ENCODE measurements at regions not wholly inside any gene's neighbourhood (a gene's known extent, or its start where the extent isn't known, plus 50 kb on each side); places are given as distances from the start of the nearest gene placed in this dataset.

DNA sequence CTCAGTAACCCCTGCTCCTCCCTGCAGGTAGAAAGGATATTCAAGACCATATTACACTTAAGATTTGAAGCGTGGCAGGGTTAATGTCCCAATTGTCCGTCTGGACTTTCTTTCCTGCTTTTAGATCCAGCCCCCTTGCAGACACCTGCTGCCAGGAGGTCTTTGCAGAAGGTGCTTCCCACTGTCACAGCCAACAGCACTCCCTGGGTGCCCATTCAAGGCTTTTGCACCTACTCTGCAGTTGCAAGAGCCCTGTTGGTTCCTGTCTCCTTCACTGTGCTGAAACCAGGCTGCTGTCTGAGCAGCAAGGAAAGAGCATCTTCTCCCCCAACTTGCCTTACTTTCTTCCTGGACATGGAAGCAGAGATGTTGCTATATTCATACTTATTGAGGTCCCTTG is 1043.0 kb upstream of the POU3F3 start:
- DNase-seq (ENCODE audit: low read depth), result no peak

DNA sequence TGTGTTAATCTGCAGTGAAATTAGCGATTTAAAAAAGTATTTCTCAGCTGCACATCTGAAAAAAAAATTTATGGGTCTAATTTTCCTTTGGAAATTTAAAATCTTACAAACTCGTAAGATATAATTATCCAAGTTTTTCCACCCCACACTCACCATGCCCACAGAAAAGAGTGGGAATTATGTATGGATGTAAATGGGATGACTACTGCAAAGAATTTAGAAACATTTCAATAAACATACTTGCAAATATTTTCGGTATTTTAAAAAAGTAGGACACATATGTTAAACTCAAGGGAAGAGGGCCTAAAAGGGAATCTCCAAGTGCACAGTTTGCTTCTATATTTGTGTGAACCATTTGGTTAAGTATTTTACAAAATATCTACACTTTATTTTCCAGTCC is 1039.9 kb upstream of the POU3F3 start:
- no peak for DNase-seq (ENCODE audit: low read depth)

DNA sequence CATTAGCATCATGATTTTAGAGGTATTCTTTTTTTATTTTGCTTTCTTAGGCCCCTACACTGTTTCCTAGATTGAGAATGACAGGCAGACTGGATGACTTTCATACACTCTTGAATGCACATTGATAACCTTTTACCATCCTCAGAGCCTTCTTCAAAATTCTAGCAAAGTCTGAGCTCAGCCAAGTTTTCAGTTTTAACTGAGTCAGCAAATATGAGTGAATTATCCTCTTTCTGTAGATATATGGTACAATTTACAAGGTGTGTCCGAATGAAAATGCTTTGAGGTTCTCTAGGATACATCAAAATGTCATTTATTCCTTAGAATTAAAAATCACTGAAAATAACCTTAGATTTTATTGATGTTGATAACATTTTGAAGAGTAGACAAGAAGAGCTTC is 1038.2 kb upstream of the POU3F3 start:
- DNase-seq (ENCODE audit: low read depth), result no peak

DNA sequence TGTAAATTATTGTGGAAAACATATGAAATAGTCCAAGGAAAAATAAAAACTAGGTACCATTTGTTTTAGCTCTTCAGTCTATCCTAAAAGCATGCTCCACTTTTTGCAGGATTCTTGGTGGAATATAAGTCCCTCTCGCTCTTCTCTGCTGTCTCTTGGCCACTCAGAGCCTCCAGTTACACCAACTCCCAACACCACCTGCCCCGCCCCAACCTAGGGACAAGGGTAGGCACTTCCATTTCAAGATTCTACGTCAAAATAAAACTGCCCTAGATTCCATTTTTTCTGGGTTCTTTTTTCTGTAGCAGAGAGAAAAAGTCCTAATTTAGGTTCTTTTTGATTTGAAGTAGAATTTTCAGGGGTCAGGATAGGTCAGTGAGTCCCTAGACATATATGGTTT is 1036.2 kb upstream of the POU3F3 start:
- DNase-seq (ENCODE audit: low read depth), result no peak

DNA sequence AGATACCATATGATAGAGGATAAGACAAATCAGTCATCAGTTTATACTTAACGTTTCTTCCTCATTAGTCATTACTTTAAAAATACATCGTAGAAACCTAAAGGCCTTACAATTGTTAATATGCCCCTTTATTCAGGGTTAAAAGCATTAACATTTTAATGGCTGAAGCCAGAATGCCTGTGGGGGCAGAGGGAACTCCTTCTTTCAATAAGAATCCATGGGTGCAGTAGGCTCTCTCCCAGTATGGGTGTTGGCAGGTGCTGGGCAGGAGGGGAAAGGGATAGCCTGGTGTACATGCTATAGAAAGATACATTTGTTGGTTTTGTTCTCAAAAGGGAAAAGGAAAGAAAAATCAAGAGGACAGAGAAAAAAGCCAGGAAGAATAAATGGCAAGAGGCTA is 1035.7 kb upstream of the POU3F3 start:
- no peak for DNase-seq (ENCODE audit: low read depth)

DNA sequence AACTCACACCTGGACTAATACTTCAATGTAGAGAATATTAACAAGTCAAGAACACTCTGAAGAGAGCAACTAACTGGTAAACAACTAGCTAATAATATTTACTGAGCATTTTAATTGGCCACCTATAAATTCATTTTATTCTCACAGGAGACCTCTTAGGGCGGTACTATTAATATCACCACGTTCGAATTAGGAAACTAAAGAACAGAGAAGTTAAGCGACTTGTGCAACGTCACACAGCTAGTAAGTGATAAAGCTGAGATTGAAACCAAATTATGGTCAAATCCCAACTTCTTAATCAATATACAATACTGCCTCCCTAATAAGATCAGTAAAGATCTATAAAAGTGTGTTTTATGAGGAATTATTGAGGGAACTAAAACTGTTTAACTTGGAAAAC is 1034.3 kb upstream of the POU3F3 start:
- DNase-seq (ENCODE audit: low read depth), result no peak

DNA sequence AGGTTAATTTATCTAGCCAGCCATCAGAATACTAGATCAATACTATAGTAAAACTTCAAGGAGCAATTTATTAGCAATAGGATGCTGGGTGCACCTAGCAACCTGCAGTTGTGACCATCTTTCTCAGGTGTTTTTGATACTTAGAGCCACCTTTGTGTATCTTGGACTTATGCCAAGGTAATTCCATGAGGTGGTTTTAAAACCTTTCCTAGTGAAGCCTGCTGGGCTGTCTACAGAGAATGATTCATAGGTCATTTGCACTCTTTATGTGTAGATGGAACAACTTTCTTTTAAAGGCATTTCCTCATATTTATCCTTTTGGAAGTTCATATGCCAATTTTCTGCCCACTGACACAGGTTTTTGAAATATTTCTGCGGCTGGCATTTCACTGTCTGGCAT is 1030.1 kb upstream of the POU3F3 start:
- no peak for DNase-seq (ENCODE audit: low read depth)

DNA sequence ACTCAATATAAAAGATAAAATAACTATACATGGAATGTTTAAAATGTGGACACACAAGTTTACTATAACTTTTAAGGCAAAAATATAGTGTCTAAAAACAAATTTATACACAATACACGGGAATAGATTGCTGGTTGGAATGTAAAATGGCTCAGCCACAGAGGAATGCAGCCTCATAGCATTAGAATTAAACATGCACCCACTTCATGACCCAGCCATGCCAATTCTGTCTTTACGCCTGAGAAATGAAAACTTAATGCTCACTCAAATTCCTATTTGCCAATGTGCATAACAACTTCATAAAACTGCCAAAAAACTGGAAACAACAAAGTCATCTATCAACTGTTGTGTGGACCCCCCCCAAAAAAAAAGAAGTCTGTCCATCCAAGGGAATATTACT is 1006.6 kb upstream of the POU3F3 start:
- no peak for DNase-seq (ENCODE audit: low read depth)

DNA sequence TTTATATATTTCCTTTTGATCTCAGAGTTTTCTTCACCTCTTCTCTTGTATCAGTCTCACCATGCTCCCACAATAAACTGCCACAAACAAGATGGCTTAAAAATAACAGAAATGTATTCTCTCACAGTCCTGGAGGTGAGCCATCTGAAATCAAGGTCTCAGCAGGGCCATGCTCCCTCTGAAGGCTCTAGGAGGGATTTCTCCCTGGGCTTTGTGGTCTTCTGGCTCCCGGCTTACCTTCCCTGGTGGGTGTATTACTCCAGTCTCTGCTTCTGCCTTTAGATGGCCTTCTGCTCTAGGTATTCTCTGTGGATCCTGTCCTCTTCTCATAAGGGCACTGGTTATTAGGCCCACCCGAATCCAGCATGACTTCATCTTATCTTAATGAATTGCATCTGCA is 994.7 kb upstream of the POU3F3 start:
- no peak for DNase-seq (ENCODE audit: low read depth)

DNA sequence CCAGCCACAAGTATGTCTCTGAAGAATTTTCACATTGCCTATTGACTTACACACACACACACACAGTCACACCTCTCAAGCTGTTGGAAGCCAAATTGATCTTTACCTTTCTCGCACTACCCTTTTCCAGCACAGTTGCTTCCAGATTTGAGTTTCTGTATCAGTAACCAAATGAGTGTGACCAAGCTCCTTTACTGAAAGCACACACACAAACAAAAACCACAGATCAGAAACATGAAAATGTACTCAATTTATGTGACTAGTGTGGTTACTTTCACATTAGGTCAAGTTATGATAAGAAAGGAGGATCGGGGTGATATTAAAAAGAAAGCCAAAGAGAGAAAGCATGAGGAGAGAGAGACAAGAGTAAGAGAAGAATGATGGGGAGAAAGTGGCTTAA is 993.9 kb upstream of the POU3F3 start:
- no peak for DNase-seq (ENCODE audit: low read depth)

DNA sequence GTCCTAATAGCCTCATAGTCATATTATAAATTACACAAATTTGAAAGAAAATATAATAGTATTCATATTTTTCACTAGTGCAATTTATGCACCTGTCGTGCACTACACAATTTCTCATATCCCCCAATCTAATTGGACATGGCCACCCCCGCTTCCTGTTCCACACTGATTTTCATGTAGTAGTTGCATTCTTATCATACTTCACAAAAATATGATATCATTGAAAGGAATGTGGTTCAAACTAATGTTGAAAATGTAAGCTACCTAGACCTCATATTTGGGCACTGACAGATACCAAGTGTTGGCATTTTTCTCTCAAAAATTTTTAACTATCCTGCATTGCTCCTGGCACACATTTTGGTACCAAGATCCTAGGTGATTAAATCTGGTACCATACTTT is 985.5 kb upstream of the POU3F3 start:
- no peak for DNase-seq (ENCODE audit: low read depth)

DNA sequence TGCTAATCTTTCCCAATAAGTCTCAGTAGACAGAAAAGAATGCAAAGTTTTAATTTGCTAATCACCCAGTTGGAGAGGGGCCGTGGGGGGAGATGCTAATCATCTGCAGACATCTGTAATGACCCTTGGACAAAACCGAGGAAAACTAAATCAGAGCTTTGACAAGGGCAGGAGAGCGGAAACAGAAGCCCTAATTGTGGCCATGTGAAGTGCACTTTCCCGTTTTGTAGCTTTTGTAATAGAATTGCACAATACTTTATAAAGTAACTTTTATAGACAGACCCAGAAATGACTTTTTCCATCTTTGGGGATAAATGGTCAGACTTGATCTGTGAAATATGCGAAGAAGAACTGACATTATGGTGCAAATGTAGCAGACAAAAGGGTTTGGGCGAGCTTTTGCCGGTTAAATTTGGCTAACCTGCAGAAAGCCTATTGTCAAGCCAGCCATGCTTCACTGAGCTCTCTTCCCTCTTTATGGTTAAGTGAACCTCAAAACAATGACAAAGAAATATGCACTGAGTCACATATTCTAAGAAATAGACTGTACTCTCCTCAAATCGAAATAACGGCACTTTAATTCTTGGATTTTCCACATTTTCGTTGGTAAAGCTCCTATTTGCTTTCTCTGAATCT is 980.1 kb upstream of the POU3F3 start:
- DNase-seq (ENCODE audit: low read depth), result no peak

DNA sequence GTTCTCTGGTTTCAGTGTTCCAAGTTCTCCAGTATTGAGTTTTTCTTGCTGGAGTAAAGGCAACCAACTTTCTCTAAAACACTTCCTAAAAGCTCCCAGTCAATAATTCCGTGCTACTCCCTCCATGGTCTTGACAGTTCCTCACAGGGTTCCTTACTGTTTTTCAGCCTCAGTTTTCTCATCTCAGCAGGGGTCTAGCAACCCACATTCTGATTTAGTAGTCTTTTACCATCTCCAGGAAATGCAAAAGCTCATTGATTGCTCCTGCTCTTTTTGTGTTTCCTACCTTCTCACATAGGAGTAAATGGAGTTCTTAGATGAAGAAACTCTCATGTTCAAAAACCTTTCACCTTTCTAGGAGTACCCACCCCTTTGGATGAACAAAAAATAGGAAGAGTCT is 978.8 kb upstream of the POU3F3 start:
- DNase-seq (ENCODE audit: low read depth), result no peak

DNA sequence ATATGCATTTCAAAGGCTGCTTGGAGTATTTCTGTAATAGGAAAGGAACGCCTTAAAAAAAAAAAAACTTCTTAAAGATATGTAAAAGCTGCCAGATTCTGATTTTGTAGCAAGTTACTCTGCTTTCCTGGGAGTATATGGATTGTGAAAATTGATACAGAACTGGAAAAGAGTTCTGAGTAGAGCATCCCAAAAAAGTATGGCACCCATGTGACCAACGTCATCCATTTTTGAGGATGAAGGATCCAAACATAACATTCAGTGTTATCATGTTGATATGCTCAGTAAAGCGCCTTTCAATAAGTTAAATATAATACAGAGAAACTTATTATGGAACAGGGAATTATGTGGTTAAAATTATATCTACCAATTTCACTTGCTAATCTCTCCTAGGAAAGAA is 978.4 kb upstream of the POU3F3 start:
- DNase-seq (ENCODE audit: low read depth), result no peak

DNA sequence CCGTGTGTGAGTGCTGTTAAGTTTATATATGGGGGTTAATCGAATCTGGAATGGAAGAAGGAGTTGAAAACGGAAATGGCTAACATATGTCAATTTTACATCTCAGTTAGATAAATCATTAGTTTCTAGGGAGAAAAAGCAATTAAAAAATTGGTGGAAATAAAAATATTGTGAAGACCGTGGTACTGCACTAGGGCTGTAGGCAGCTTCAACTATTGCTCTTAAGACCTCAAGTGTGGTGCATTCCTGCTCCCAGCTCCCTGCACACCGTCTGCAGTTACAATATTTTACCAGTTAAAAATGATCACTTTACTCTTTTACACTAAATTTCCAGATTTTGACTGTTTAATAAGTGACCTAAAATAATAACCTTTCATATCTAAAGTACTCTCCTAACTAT is 977.3 kb upstream of the POU3F3 start:
- no peak for DNase-seq (ENCODE audit: low read depth)

DNA sequence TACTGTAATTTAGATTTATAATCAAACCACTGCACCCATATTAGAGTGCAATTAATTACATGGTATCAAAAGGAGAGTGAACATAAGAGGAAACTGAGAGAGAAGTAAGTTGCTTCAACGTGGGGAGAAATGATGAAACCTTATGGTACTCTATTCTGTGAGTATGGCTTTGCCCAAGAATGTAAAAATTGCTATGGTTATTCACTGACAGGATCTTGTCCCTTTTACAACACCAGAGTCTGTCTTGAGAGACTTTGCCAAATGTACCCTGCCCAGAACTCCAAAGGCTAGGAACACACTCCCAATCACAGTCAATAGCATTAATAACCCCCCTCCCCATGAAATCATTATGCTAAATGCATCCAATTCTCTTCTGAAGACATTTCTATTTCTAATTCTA is 974.8 kb upstream of the POU3F3 start:
- no peak for DNase-seq (ENCODE audit: low read depth)

DNA sequence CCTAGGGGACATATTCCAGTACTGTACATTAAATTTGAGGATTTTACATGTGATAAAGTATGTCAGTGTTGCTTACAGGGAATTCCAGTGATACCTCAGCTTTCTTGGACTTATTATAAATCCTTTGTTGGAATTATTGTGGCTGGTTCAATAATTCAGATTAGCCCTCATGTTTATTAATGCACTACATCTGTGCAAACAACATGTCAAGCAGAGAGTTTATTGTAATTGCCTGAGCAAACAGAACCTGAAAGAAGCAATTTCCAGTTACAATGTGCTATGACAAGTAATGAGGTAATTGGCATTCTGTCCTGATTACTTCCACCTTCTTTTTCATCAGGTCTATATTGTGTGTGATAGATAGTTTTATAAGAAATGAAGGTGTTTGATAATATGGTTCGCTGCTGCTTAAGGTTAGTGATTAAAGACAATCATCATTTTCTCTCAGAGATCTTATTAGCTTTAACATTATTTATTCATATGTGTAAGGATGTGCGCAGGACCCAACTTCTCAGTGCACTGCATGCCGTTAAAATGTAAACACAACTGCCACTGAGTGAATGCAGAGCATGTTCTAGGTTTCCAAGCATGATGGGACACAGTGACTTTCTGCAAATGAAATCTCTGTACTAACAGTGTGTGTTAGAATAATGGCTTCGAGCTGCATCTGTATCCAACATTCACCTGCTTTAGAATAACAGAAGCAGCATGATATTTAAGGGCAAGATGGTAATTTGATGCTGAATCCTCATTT is 973.7 kb upstream of the POU3F3 start:
- DNase-seq (ENCODE audit: low read depth), result no peak

DNA sequence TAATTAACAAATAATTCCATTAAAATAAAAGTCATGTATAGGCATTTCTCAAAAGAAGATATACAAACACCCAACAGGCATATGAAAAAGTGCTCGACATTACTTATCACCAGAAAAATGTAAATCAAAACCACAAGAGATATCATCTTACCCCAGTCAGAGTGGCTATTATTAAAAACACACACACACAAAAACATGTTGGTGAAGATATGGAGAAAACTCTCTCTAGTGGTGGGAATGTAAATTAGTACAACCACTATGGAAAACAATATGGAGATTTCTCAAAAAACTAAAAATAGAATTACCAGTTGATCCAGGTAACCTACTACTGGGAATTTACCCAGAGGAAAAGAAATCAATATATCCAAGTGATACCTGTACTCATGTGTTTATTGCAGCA is 966.3 kb upstream of the POU3F3 start:
- DNase-seq (ENCODE audit: low read depth), result no peak

DNA sequence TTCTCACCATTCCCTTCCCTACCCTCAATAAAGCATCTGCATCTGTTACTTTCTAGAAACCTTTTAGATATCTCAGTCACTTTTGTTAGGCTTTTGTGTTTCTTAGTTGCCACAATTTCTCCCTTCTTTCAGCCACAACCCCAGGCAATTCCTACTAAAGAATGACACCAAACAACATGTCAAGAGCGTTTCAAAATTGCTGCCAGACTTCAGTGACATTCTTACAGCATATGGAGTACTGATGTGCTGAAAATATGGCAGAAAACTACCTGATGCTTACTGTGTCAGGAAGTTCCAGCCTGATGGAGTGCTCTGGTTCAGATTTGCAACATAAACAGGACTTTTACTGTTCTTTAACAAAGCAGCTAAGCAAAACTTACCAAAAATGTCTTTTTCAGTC is 957.7 kb upstream of the POU3F3 start:
- DNase-seq (ENCODE audit: low read depth), result no peak

DNA sequence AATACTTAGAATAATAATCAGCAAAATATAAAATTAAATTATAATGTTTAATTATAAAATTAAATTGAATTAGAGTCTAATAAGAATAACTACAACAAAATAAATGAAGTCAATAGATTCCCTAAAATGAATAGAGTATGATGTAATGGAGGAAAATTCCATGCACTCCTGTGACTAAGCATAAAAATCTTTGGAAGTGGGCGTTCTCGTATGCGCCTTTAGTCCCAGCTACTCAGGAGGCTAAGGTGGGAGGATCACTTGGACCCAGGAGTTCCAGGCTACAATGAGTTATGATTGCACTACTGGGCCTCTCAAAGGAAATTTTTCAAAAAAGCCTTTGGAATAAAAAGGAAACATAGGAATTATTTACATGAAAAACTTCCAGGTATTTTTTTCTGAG is 955.4 kb upstream of the POU3F3 start:
- DNase-seq (ENCODE audit: low read depth), result no peak

DNA sequence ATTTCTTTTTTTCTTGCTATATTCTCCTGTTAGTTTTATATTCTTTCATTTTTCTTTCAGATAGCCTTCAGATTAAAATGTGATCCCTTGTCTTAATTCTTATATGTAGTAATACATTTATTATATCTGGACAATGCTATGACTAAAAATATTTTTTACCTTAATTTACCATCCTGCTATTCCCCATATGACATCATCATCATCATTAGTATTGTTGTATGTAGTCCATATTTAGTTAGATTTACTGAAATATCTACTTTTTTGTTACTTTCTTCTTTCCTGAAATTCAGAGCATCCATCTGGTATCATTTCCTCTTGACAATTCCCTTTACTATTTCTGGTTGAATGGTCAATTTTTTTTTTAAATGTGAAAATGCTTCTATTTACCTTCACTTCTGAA is 951.6 kb upstream of the POU3F3 start:
- no peak for DNase-seq (ENCODE audit: low read depth)

DNA sequence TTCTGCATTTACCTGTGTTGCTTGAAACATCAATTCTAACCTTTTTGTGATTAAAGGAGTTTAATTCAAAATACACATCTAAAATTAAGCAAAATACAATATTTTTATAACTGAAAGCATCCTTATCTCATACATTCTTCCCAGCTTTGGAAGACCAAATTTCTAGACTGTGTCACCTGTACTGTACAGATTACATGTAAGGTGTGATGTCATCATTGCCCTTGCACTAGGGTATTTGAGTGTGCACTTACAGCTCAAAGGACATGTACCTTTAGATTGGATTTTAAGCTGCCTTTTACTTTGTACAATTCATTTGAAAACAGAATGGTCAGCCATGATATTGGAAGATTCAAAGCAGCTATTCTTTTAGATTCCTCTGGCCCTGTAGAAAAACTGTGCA is 932.8 kb upstream of the POU3F3 start:
- no peak for DNase-seq (ENCODE audit: low read depth)

DNA sequence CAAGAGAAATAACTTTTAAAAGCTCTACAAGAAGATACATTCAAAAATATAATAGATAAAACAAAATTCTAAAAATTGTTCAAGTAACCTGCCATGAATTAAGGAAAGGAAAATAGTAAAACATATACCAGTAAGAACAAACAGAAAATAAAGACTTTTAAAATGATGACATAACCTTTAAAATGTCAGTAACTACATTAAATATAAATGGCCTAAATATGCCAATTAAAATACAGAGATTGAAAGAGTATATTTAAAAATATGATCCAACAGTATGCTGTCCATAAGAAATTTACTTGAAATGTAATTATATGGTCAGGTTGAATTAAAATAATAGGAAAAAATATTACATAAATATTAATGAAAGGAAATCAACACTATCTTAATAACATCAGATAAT is 911.7 kb upstream of the POU3F3 start:
- DNase-seq (ENCODE audit: low read depth), result no peak

DNA sequence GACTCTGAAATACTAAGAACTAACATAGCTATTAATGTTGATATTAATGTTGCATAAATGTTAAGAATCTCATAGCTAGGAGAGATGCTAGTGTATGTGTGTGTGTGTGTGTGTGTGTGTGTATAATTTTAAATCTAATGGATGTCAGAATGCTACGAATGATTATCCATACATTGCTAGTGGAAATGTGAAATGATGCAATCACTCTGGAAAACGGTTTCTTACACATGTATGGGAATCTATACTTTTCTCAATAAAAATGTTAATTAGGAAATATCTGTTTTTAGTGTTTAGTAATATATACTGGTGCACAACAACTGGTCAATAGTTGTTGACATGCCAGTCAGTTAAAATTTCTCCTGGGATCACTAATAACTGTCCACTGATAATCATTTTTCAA is 908.8 kb upstream of the POU3F3 start:
- no peak for DNase-seq (ENCODE audit: low read depth)
